HG03354 (cell line): ENCODE measurements at regions not wholly inside any gene's neighbourhood (a gene's known extent, or its start where the extent isn't known, plus 50 kb on each side); places are given as distances from the start of the nearest gene placed in this dataset.

ENCODE experiments used
- ATAC-seq: cut with Tn5 transposase; IDR thresholded peaks from one replicate; pipeline ENCODE4 v1.9.1; 2021; ENCODE audit warnings: mild to moderate bottlenecking; ENCODE audit not compliant: unreplicated experiment, poor library complexity, severe bottlenecking

- ATAC-seq, result no peak
Observed at GRCh38 chr11:112809429-112809828, 151.8 kb upstream of the NCAM1 start.

GRCh38 chr11:112810951-112811350, 150.3 kb upstream of the NCAM1 start:
- ATAC-seq, result no peak

- no peak for ATAC-seq
Observed at GRCh38 chr11:112811783-112812182, 149.4 kb upstream of the NCAM1 start.

- ATAC-seq, result no peak
Observed at GRCh38 chr11:112812729-112813128, 148.5 kb upstream of the NCAM1 start.

GRCh38 chr11:112814168-112814567, 147.1 kb upstream of the NCAM1 start:
- no peak for ATAC-seq

GRCh38 chr11:112817376-112817775, 143.8 kb upstream of the NCAM1 start:
- ATAC-seq, result no peak

- ATAC-seq, result no peak
Observed at GRCh38 chr11:112822478-112823274, 138.5 kb upstream of the NCAM1 start.

GRCh38 chr11:112826026-112826425, 135.2 kb upstream of the NCAM1 start:
- ATAC-seq, result no peak

GRCh38 chr11:112826788-112827187, 134.4 kb upstream of the NCAM1 start:
- ATAC-seq, result no peak

- no peak for ATAC-seq
Observed at GRCh38 chr11:112828421-112828820, 132.8 kb upstream of the NCAM1 start.

GRCh38 chr11:112829971-112830654, 131.1 kb upstream of the NCAM1 start:
- no peak for ATAC-seq

GRCh38 chr11:112831041-112831440, 130.2 kb upstream of the NCAM1 start:
- ATAC-seq, result no peak

GRCh38 chr11:112831969-112832766, 129.1 kb upstream of the NCAM1 start:
- ATAC-seq, result no peak

- ATAC-seq, result no peak
Observed at GRCh38 chr11:112834277-112834755, 126.9 kb upstream of the NCAM1 start.

- no peak for ATAC-seq
Observed at GRCh38 chr11:112835591-112836255, 125.5 kb upstream of the NCAM1 start.

GRCh38 chr11:112836256-112836602, 125.0 kb upstream of the NCAM1 start:
- ATAC-seq, result no peak

- ATAC-seq, result no peak
Observed at GRCh38 chr11:112837162-112837826, 123.9 kb upstream of the NCAM1 start.

- no peak for ATAC-seq
Observed at GRCh38 chr11:112839051-112839450, 122.2 kb upstream of the NCAM1 start.

- ATAC-seq, result no peak
Observed at GRCh38 chr11:112841729-112842128, 119.5 kb upstream of the NCAM1 start.
